ENCODE measurements at regions not wholly inside any gene's neighbourhood (a gene's known extent, or its start where the extent isn't known, plus 50 kb on each side); places are given as distances from the start of the nearest gene placed in this dataset.
A peak's percentile ranks its signal among the peaks of the same experiment; 100 is the strongest.
"Not testable (repeated sequence)": the region's sequence is repeated elsewhere in the genome, so short reads cannot be mapped to it uniquely, and the experiment has no call there.

DNA sequence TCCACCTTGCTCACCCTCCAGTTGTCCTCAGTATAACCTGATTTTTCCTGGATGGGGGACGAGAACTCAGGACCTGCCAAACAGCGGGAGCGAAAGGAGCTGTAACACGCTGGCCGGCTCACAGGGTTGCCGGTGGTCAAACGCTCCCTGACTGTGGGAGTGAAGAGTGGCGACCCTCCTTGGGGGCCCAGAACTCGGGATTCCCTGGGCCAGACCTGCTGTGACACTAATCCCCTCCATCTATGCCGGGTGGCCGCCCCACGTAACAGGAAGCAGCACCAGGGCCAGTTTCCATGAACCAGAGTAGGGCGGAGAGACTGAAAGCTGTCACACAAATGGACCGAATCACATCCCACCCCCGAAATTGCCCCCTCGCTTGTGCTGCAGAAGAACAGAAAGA is 1809.2 kb upstream of the ACO1 start:
- no peak for DNase-seq

DNA sequence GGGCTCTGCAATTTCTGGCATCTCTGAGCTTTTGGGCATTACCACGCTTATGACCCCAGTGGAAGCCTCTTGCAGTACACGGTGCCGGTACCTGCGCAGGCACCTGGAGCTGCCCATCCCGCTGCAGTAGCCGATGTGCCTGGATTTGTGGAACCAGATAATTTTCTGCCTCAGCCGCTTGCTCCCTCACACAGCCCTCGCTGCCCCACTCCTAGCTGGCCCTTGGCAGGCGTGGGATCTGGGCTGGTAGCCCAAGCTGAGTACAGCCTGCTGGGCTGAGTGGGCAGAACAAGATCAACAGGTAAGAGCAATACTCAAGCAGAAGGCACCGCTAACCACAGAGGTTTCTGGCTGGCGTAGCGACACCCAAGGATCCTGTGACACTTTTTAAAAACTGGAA is 1808.8 kb upstream of the ACO1 start:
- DNase-seq: no peak

DNA sequence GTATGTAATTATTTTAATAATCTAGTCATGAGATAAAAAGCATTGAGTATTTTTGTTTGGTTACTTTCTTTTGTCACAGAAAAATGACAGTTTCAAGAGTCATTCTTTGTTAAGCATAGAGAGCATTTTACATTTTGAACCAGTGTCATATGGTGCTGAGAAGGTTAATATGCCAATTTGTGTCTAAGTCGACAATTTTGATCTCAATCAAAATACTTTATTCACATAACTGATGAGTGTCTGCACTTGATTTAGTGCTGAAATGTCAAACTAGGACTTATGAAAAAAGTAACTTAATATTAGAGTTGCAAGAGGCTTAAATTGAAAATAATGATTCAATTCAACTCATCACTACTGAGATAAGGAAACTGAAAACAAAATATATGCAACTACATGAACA is 1804.6 kb upstream of the ACO1 start:
- DNase-seq: no peak

DNA sequence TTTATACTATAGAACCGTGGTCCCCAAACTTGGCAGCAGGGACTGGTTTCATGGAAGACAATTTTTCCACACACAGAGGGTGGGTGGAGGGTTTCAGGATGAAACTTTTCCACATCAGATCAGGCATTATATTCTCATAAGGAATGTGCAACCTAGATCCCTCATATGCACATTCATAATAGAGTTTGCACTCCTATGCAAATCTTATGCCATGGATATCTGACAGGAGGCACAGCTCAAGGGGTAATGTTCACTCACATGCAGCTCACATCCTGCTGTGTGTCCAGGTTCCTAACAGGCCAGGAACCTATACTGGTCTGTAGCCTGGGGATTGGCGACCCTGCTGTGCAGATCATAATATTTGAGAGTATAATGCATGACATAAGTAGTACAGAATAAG is 1802.2 kb upstream of the ACO1 start:
- no peak for DNase-seq

DNA sequence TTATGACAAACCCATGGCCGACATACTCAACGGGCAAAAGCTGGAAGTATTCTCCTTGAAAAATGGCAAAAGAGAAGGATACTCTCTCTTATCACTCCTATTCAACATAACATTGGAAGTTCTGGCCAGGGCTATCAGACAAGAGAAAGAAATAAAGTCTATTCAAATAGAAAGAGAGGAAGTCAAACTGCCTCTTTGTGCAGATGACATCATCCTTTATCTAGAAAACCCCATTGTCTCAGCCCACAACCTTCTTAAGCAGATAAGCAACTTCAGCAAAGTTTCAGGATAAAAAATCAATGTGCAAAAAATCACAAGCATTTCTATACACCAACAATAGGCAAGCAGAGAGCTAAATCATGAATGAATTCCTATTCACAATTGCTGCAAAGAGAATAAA is 1799.9 kb upstream of the ACO1 start:
- DNase-seq: no peak

DNA sequence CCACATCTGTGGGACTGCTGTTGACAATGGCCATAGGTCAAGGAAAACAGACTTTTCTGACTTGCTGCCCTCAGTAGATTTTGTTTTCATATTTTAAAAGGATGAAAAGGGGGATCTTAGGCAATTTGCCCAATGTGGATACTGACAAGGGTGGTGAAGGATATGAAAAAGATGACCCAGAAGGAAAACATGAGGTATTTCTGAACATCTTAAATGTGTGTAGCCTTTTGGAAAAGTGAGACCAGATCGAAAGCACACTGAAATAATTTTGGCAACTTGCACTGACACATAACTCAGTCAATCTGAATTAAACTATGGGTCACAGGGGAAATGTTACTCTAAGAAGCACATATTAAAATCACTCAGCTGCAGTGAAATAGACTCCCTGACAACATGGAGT is 1793.0 kb upstream of the ACO1 start:
- peak; percentile 45 for DNase-seq

DNA sequence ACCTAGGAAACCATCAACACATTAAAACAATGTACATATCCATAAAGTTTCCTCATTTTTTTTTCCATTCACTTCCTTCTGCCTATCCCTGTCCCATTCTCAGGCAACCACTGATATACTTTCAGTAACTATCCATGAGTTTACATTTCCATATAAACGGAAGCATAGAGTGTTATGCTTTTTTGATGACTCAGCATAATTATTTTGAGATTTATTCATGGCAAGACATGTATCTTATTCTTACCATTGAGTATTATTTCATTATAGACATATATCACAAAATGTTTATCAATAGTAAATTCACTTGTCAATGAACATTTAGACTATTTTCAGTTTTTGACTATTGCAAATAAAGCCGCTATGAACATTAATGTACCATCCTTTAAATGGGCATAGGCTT is 1786.8 kb upstream of the ACO1 start:
- no peak for DNase-seq

DNA sequence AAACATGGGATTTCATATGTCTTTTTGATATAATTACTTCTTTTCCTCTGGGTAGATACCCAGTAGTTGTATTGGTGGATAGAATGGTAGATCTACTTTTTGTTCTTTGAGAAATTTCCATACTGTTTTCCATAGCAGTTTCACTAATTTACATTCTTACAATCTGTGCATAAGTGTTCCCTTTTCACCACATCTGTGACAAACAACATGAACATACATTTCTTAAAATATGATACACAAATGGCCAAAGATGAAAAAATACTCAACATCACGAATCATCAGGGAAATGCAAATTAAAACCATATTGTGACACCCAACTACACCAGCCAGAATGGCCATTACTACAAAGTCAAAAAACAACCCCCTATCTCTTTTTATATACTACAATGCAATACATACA is 1778.5 kb upstream of the ACO1 start:
- no peak for DNase-seq

DNA sequence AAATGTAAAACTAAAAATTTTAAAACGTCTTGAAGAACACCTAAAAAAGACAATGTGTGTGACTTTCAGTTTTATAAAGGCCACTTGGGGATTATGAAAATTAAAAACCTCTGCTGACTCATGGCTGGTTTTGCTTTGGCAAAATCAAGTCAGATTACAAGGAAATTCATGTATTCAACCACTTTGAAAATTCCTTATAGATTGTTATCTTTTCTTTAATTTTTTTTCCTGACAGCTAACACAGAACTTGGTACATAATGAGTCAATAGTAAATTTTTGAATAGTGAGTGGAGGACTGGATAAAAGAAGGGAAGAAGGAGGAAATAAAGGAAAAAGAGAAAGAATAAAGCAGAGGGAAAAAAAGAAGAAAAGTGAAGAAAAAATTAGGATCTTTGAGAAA is 1774.7 kb upstream of the ACO1 start:
- DNase-seq: no peak

DNA sequence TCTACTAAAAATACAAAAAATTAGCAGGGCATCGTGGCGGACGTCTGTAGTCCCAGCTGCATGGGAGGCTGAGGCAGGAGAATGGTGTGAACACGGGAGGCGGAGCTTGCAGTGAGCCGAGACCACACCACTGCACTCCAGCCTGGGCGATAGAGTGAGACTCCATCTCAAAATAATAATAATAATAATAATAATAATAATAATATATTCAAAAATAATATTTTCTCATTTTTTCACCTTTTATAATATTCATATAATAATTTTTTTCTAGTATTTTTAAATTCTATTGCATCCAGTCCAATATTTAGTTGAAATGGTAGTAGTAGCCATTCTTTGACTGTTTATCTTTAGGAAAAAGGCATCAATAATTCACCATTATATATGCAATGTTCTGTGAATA is 1767.7 kb upstream of the ACO1 start:
- DNase-seq: not testable (repeated sequence)

DNA sequence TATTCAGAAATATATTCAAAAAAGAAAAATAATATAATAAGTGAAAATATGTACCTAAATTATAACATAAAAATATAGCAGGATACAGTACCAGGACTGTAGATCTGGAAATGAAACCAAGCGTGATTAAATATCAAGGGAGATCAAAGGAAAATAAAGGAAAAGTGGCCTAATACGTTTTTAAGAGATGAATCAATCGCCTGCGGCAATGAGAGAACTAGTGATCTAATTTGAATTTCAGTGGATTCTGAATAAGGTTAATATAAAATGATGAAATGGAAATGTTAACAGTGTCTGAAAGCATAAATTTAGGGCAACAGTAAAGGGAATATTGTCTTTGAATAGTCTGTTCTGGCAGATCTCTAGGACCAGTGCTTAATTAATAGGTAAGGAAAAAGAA is 1761.9 kb upstream of the ACO1 start:
- no peak for DNase-seq

DNA sequence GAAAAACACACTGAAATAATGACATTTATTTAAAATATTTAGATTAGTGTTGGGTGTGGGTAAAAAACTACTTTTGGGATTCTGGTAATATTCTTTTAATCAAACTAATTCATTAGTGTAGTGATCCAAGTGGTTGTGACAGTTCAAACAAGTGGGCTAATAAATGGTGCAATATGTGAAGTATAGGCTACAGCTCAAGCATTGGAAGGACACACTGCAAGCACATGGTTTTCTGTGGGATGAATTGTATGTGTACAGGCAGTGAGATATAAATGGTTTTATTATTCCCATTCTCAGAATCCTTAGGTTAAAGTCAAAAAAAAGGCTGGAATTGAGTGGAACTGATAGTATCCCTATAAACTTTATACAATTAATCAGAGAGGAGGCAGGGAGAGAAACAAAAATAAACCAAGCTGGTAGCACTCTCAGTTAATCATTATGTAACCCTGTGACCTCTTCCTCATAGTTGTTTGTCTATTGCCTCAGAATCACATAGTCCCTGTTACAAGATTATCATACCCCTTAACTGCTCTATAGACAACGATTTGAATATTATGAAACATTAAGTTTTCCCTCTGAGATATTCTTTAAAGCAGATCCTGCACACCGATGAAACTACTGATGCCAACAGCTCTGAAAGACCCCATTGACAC is 1755.4 kb upstream of the ACO1 start:
- DNase-seq: no peak

DNA sequence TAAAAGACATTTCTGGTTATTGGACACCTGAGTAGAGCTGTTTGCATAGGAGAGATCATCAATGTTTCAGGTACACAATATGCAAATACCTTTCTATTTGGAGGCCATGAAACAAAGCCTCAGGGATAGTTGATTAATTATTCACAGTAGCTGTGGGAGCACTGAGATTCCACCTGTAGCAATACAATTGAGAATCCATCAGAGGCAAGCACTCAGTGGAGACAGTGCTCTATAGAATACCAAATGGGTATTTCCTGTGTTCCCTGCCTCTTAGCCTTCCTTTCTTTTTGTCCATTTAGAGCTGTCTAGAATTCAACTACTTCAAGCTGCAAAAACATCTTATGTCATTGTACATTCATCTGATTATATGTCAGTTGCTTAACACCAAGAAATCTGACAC is 1754.0 kb upstream of the ACO1 start:
- DNase-seq: no peak

DNA sequence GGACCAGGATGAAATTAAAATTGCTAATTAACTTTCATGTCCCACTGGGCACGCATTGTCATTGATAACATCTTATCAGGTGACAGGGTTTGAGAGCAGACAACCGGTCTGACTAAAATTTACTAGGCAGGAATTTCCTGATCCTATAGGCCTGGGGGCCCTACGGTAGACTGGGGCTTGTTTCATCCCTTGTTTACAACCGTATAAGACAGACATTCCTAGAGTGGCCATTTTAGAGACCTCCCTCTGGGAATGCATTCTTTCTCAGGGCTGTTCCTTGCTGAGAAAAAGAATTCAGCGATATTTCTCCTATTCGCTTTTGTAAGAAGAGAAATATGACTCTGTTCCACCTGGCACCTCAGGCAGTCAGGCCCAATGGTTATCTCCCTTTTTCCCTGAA is 1737.8 kb upstream of the ACO1 start:
- DNase-seq: not testable (repeated sequence)

DNA sequence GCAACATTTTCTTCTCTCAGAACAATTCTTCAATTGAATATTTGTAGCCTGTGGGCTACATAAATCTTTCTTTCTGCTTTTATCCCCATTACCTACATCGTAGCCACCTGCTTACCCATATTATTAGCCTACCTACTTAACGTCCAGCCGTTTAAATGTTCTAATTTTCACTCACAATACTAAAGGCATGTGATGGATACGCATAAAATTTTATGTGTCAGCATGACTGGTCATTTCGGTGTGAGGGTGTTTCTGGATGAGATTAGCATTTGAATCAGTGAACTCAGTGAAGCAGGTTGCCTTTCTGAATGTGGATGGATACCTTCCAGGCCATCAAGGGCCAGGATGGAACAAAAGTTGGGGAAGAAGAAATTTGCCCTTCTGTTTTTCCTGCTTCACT is 1722.5 kb upstream of the ACO1 start:
- DNase-seq: no peak

DNA sequence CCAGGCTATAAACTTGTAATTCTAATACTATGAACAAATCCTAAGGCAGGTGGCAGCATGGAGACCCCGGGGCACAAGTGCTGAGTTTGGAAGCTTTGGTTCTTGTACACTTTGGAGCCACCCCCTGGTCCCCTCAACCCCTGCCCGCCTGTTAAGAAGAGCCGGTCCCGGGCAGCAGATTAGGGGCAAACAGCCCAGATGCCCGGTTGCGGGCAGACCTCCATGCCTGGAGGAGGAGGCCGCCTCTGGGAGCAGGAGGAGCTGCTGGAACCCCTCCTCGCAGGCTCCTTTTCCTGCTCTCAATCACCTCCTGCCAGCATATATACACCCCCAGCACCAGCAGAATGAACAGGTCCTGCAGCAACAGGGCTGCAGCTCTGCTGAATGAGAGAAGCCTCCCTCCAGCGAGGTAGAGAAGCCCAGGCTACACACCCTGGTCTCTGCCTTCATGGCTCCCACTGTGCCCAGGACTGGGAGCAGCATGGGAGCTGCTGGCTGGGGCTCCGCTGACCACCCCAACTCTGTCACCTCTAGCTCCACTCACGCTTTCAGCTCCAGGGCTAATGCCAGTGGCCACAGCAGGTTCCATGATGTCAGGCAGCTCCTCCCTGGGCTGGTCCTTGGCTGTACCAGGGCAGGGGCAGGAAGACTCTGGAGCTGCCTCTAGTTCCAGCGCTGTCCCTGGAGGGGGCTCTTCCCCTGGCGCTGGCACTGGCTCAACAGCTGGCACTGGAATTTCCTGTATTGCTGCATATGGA is 1713.5 kb upstream of the ACO1 start:
- DNase-seq: no peak

DNA sequence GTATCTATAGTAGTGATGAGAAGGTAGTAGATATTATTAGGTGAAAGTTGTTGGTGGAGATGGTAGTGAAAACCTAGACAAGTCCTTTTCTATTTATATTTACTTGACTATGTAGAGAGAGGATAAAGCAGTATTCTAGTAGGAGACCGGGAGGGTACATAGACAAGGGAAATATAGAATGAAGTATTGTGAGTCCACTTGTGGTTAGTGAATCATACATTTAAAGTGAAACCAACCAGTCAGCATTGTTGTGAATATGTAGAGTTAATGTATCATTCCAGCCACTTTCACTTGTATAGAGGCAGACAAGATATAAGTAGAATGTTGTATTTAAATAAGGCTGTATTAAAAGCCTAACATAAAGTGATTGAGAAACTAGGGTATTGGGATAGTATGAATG is 1711.3 kb upstream of the ACO1 start:
- DNase-seq: no peak

DNA sequence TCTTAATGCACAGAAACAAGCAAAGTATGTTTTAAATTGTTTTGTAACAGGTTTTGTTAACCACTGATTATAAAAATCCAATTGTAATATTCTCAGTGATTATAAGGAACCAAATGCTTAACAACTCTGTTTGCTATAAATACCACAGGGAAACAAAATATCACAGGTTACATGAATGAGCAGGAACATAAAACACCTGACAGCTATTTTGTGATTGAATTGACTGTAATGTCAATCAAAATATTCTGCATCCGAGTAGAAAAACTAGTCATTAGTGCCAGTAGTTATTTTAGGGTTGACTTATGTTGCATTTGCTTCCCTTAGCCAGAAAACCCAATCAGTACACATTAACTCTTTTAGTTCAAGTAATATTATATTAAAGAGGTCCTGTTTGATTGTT is 1707.8 kb upstream of the ACO1 start:
- DNase-seq: no peak

DNA sequence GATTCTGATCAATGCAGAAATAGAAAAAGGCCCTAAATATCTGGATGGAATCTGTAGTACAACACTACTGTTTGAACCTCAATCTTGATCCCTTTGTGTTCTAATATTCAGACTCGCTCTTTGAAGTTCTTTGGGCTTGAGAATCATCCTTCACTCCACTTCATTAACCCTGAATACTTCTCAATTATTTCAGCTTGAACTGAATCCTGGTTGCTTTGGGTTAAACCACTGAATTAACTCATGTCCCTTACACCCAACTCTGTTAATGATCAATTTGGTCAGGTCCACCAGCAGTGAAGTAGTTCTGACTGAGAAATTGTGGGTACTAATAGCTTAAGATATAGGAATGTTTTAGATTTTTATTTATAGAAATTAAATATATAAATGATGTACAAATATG is 1707.2 kb upstream of the ACO1 start:
- no peak for DNase-seq

DNA sequence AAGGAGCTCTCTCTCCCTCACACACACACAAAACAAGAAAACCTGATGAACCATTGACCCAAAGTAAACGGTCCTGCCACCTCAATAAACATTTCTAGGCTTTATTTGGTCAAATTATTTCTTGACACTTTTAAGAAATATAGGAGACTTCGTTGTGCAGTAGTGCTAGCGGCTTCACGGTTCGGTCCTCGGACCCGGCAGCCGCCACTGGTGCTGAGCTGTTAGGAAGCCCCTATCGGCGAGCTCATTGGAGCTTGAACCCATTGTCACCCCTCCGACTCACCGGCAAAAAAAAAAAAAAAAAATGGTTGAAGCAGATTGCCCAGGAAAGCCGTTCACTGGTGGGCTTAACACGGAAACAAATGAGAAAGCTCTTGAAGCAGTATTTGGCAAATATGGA is 1695.6 kb upstream of the ACO1 start:
- DNase-seq: no peak

DNA sequence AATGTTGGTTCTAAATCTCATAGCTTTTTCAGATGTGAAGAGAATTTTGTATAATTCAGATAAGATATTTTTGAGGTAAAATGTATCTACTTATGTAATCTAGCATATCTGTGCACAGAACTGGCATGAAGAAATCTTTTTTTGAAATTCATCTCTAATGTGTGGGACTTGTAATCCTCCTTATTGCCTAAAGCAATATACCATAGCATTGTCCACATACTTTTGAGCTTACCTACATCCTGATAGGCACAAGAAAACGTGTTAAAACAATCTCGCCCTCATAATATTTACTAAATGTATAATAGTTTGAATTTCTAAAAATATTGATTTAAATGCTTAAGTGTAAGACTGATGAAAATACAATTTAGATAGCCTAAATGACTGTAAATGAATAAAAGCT is 1686.5 kb upstream of the ACO1 start:
- DNase-seq: no peak

DNA sequence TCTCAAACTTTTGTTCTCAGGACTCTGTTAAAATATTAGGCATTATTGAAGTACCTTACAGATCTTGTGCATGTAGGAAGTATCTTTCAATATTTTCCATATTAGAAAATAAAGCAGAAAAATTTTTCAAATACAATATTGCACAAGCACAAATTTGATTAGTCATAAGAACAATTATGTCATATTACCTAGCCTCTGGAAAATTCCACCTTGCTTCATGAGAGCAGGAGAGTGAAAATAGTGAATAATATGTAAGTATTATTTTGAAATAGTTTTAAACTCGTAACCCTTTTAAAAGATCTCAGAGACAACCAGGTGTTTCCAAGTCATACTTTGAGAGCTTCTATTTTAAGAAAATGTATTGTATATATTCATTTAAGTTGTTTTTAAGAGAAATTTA is 1672.9 kb upstream of the ACO1 start:
- no peak for DNase-seq

DNA sequence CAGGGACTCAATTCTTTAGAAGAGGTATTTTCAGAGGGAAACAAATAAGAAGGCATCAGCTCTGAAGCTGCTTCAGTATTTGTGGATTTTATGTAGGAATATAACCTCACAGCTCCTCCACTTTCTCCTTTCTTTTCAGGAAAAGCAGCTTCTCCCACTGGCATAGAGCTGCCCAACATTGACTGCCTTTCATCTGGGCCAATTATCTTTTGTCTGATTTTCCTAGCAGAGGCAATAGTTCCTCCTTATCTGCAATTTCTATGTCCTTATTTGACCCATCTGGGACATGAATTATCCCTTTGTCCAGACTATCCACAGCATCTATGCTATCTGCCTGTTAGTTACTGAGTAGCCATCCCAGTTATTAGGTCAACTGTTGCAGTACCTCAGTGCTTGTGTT is 1671.2 kb upstream of the ACO1 start:
- no peak for DNase-seq

DNA sequence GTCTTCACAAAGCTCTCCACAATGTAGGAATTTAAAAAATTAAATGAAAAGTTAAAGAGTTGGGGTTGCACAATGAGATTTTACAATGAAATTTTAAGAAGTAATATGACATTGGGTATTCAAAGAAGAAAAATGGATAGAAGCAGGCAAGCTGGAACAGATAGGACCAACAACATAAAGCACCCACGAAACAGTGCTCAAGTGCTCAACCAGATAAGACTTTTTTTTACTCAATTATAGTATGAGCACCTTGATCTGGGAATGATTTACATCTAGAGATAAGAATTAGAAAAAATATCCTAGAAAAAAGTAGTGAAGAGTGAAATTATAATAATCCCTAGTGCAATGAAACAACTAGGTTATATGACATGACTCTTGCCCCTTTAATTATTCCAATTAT is 1670.1 kb upstream of the ACO1 start:
- DNase-seq: no peak

DNA sequence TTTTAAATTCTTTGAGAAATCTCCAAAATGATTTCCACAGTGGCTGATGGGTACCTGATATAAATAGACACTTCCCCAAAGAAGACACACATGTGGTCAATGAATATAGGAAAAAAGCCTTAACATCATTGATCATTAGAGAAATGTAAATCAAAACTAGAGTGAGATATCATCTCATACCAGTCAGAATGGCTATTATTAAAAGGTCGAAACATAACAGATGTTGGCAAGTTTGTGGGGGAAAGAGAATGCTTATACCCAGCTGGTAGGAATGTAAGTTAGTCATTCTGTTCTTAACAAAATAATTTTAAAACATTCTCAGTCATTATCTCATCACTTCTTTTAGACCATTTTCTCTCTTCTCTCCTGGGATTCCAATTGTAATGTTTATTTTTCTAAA is 1666.0 kb upstream of the ACO1 start:
- no peak for DNase-seq

All from tongue (tissue), 1 donor.